Rectal smooth muscle tissue (tissue), 1 donor: ENCODE measurements at regions not wholly inside any gene's neighbourhood (a gene's known extent, or its start where the extent isn't known, plus 50 kb on each side); places are given as distances from the start of the nearest gene placed in this dataset.
"Not testable (repeated sequence)": the region's sequence is repeated elsewhere in the genome, so short reads cannot be mapped to it uniquely, and the experiment has no call there.

ENCODE experiments used
- H3K27ac ChIP-seq: one replicate; pipeline ENCODE4 v1.7.0; 2013; ENCODE audit warnings: low read depth, low read length, inconsistent platforms
- H3K27me3 ChIP-seq: one replicate; pipeline ENCODE4 v1.7.0; 2013; ENCODE audit warnings: low read length; ENCODE audit not compliant: control insufficient read depth, insufficient read depth
- H3K36me3 ChIP-seq: one replicate; pipeline ENCODE4 v1.7.0; 2013; ENCODE audit warnings: low read length; ENCODE audit not compliant: control insufficient read depth, insufficient read depth
- H3K4me1 ChIP-seq: one replicate; pipeline ENCODE4 v1.7.0; 2013; ENCODE audit warnings: low read length; ENCODE audit not compliant: control insufficient read depth, insufficient read depth
- H3K4me3 ChIP-seq: one replicate; pipeline ENCODE4 v1.7.0; 2013; ENCODE audit warnings: low read length
- H3K9ac ChIP-seq: one replicate; pipeline ENCODE4 v1.7.0; 2013; ENCODE audit warnings: low read length

GRCh38 chr4:127486248-127486647 lies 146.5 kb upstream of the INTU start:
- no peaks in the 10 kb centered on the region for H3K4me1 ChIP-seq
- no peak overlapping the region for H3K9ac ChIP-seq
- H3K4me3 ChIP-seq = no peak overlapping the region
- H3K36me3 ChIP-seq = no peaks in the 10 kb centered on the region
- H3K27ac ChIP-seq = no peak overlapping the region
- no peaks in the 10 kb centered on the region for H3K27me3 ChIP-seq

GRCh38 chr4:127491571-127491970 lies 141.2 kb upstream of the INTU start:
- Histone ChIP-seq H3K9ac (no peak overlapping the region), H3K4me1 (no peaks in the 10 kb centered on the region), H3K36me3 (no peaks in the 10 kb centered on the region), H3K27ac (no peak overlapping the region), H3K4me3 (no peak overlapping the region), H3K27me3 (no peaks in the 10 kb centered on the region)

- H3K9ac ChIP-seq, H3K27ac ChIP-seq, H3K4me3 ChIP-seq, H3K27me3 ChIP-seq, H3K36me3 ChIP-seq, H3K4me1 ChIP-seq: not testable (repeated sequence)
Measured at GRCh38 chr4:127496875-127497274, 135.9 kb upstream of the INTU start.

- Histone ChIP-seq H3K27me3 (no peaks in the 10 kb centered on the region), H3K9ac (no peak overlapping the region), H3K27ac (no peak overlapping the region), H3K4me1 (no peaks in the 10 kb centered on the region), H3K4me3 (no peak overlapping the region), H3K36me3 (no peaks in the 10 kb centered on the region)
Measured at GRCh38 chr4:127498366-127498765, 134.4 kb upstream of the INTU start.

- H3K27me3 ChIP-seq = no peaks in the 10 kb centered on the region
- H3K9ac ChIP-seq = no peak overlapping the region
- no peak overlapping the region for H3K4me3 ChIP-seq
- H3K36me3 ChIP-seq = no peaks in the 10 kb centered on the region
- no peaks in the 10 kb centered on the region for H3K4me1 ChIP-seq
- H3K27ac ChIP-seq = no peak overlapping the region
Measured at GRCh38 chr4:127500242-127500641, 132.5 kb upstream of the INTU start.

- Histone ChIP-seq H3K9ac (no peak overlapping the region), H3K4me3 (no peak overlapping the region), H3K36me3 (no peaks in the 10 kb centered on the region), H3K27me3 (no peaks in the 10 kb centered on the region), H3K4me1 (no peaks in the 10 kb centered on the region), H3K27ac (no peak overlapping the region)
Measured at GRCh38 chr4:127501103-127501502, 131.7 kb upstream of the INTU start.

- Histone ChIP-seq H3K4me3 (no peak overlapping the region), H3K36me3 (no peaks in the 10 kb centered on the region), H3K27me3 (no peaks in the 10 kb centered on the region), H3K27ac (no peak overlapping the region), H3K4me1 (no peaks in the 10 kb centered on the region), H3K9ac (no peak overlapping the region)
Measured at GRCh38 chr4:127503111-127503510, 129.6 kb upstream of the INTU start.

GRCh38 chr4:127505203-127505602 lies 127.6 kb upstream of the INTU start:
- H3K4me1 ChIP-seq = no peaks in the 10 kb centered on the region
- no peaks in the 10 kb centered on the region for H3K36me3 ChIP-seq
- no peaks in the 10 kb centered on the region for H3K27me3 ChIP-seq
- H3K4me3 ChIP-seq = no peak overlapping the region
- H3K27ac ChIP-seq = no peak overlapping the region
- H3K9ac ChIP-seq = no peak overlapping the region

GRCh38 chr4:127506283-127506682 lies 126.5 kb upstream of the INTU start:
- Histone ChIP-seq H3K27me3 (no peaks in the 10 kb centered on the region), H3K4me1 (no peaks in the 10 kb centered on the region), H3K36me3 (no peaks in the 10 kb centered on the region), H3K4me3 (no peak overlapping the region), H3K9ac (no peak overlapping the region), H3K27ac (no peak overlapping the region)

GRCh38 chr4:127509155-127509554 lies 123.6 kb upstream of the INTU start:
- Histone ChIP-seq H3K9ac (no peak overlapping the region), H3K27ac (no peak overlapping the region), H3K36me3 (no peaks in the 10 kb centered on the region), H3K4me3 (no peak overlapping the region), H3K27me3 (no peaks in the 10 kb centered on the region), H3K4me1 (no peaks in the 10 kb centered on the region)

- not testable (repeated sequence) for H3K4me3 ChIP-seq, H3K27me3 ChIP-seq, H3K27ac ChIP-seq, H3K9ac ChIP-seq, H3K36me3 ChIP-seq, H3K4me1 ChIP-seq
Measured at GRCh38 chr4:127512672-127513071, 120.1 kb upstream of the INTU start.

GRCh38 chr4:127515259-127515658 lies 117.5 kb upstream of the INTU start:
- not testable (repeated sequence) for H3K9ac ChIP-seq, H3K36me3 ChIP-seq, H3K4me3 ChIP-seq, H3K27ac ChIP-seq, H3K27me3 ChIP-seq, H3K4me1 ChIP-seq

GRCh38 chr4:127518046-127518445 lies 114.7 kb upstream of the INTU start:
- Histone ChIP-seq H3K9ac (no peak overlapping the region), H3K4me1 (no peaks in the 10 kb centered on the region), H3K4me3 (no peak overlapping the region), H3K27me3 (no peaks in the 10 kb centered on the region), H3K36me3 (no peaks in the 10 kb centered on the region), H3K27ac (no peak overlapping the region)

GRCh38 chr4:127521463-127521862 lies 111.3 kb upstream of the INTU start:
- no peak overlapping the region for H3K4me3 ChIP-seq
- no peak overlapping the region for H3K9ac ChIP-seq
- H3K27ac ChIP-seq = no peak overlapping the region
- H3K4me1 ChIP-seq = no peaks in the 10 kb centered on the region
- H3K27me3 ChIP-seq = no peaks in the 10 kb centered on the region
- no peaks in the 10 kb centered on the region for H3K36me3 ChIP-seq
